HG03439 (cell line): ENCODE measurements at regions not wholly inside any gene's neighbourhood (a gene's known extent, or its start where the extent isn't known, plus 50 kb on each side); places are given as distances from the start of the nearest gene placed in this dataset.

ENCODE experiments used
- ATAC-seq: cut with Tn5 transposase; IDR thresholded peaks from one replicate; pipeline ENCODE4 v1.9.1; 2021; ENCODE audit warnings: mild to moderate bottlenecking, moderate library complexity; ENCODE audit not compliant: unreplicated experiment

DNA sequence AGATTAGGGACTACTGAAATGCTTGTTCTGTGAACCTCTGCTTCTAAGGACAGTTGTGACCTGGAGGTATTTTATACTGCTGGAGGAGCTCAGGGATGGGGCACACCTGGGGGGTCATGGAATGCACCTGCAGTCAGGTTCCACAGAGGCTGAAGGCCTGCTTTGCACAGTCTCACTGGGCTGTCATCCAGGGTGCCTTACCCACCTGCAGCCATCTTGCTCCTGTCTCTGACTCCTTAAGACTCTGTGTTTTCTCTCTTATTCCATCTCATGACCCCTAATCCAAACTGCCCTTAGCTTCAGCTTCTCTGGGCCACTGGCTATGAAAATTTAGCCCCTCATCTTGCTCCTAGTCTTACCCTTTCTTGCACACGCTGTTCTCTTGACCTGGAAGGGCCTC, 127.0 kb upstream of the SNX19 start:
- no peak for ATAC-seq

DNA sequence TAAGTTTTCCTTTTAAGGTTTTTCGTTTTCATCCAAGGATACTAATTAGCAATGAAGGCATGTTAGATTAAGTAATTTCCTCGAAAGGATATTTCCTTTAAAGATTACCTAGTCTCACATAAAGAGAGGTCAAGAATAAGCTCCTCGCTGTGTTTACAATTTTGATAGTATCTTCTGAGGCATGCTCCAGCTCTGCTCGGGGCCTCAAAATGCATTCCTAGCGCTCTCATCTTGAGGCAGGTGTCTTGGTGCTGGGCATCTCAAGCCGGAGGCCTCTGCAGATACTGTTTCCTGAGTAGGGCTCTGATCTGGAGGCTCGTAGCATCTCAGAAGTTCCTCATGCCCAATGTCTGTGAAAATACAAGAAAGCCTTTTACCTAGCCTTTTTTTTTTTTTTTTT, 128.6 kb upstream of the SNX19 start:
- no peak for ATAC-seq

- no peak for ATAC-seq
Observed at GRCh38 chr11:131052367-131052766, 136.1 kb upstream of the SNX19 start.

- ATAC-seq = no peak
Observed at GRCh38 chr11:131056036-131056435, 139.8 kb upstream of the SNX19 start.

DNA sequence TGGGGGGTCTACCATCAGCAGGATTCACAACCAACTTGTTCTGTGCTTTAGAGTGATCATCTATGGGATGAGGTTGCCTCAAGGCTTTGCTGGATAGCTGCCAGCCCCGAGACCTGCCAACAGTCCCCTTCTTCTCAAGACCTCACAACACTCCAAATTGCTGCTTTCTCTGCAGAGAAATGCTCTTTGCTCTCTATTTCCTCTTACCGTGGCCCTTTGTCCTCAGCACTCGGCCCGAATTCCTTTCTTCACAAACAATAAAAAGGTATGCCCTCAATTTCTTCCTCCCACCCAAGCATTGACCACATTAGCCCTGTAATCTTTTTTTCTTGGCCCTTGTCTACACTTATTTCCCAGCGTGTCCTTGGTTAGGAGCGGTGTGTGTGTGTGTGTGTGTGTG, 147.4 kb upstream of the SNX19 start:
- no peak for ATAC-seq

- no peak for ATAC-seq
Observed at GRCh38 chr11:131064373-131064991, 148.2 kb upstream of the SNX19 start.

- no peak for ATAC-seq
Observed at GRCh38 chr11:131065435-131066413, 149.4 kb upstream of the SNX19 start.

DNA sequence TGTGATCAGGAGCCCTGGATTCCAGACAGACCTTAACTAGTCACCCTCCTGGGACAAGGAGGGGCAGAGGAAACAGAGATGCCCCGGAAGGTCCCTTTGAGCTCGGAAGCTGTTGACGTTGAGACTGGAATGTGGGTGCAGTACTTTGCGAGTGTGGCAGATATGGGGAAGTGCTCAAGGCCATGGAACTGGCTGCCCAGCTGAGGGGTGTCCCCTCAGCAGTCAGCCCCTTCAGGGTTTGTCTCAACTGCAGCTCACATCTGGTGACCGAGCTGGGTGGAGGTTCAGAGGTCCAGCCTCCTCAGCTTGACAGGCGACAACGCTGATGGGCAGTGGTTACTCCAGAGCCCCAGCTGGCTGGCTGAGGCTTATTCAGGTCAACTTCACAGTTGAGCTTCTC, 150.3 kb upstream of the SNX19 start:
- ATAC-seq = no peak

DNA sequence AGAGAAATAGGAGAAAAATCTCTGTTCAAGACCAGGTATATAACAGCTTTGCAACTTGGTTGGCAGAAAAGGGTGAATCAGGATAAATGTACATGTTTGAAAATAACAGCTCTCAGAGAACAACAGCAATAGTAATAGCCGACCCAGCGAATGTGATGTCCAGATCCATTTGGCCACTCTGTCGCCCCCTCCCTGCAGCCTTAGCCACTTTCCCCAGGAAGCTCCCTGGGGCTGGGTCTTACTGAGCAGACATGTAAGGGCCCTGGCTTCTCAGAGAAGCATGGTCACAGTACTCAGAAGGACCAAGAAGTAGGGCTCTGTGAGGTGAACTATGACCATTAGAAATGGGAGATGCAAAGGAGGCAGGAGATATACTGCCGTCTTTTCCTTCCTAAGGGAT, 154.1 kb upstream of the SNX19 start:
- no peak for ATAC-seq

GRCh38 chr11:131073167-131073566, 156.9 kb upstream of the SNX19 start:
- ATAC-seq = no peak

DNA sequence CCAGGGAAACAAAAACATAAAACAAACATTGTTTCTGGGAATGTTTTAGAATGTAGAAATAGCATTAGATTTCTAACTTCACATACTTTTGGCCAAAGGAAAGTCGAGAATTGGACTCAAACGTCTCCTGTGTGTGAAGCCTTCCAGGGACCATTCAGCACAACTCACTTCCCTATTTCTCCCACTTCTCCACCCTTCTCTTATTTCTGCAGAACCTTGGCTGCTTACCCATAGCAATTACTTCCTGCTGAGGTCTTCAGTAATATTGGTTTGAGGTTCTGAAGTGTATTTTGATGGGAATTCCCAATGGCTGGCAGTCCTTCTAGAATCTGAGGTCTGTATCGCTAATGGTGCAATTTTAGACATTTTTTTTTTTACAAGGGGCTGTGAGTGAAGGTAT, 158.3 kb upstream of the SNX19 start:
- no peak for ATAC-seq

GRCh38 chr11:131077340-131077739, 161.1 kb upstream of the SNX19 start:
- no peak for ATAC-seq

- no peak for ATAC-seq
Observed at GRCh38 chr11:131079036-131079435, 162.8 kb upstream of the SNX19 start.

GRCh38 chr11:131089727-131090245, 173.5 kb upstream of the SNX19 start:
- no peak for ATAC-seq

DNA sequence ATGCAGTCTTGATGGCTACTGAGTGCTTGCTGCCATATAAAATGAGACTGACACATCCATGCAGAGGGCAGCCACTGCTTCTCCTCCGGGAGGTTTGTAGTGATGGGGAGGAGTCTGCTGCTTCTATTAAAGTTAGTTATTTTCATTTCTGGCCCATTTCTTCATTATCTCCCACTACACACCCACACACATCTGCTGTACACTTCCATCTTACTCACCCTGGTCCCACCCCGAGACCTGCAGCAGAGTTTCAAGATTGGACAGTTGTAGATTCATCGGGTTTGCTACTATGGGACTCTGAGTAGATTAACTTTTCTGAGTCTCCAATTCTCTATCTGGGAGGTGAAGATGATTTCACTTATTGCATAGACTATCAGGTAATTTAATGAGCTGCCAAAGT, 176.2 kb upstream of the SNX19 start:
- ATAC-seq = no peak

DNA sequence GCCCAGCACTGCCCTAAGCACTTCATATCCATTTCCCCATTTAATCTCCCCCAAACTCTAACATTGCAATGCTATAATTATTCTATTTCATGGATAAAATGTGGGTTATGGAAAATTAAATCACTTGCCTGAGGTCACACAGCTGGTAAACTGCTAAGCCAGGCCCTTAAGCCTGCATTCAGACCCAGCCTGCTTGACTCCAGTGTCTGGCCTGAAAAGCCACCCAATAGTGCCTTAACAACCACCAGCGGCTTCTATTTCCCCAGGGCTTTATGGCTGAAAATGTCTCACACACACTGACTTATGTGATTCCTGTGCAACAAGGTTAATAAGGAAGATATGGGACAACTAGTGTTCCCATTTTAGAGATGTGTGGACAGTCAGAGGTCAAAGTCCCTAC, 178.5 kb upstream of the SNX19 start:
- ATAC-seq = no peak

- no peak for ATAC-seq
Observed at GRCh38 chr11:131095511-131096185, 179.4 kb upstream of the SNX19 start.

GRCh38 chr11:131099013-131099412, 182.7 kb upstream of the SNX19 start:
- ATAC-seq = no peak

DNA sequence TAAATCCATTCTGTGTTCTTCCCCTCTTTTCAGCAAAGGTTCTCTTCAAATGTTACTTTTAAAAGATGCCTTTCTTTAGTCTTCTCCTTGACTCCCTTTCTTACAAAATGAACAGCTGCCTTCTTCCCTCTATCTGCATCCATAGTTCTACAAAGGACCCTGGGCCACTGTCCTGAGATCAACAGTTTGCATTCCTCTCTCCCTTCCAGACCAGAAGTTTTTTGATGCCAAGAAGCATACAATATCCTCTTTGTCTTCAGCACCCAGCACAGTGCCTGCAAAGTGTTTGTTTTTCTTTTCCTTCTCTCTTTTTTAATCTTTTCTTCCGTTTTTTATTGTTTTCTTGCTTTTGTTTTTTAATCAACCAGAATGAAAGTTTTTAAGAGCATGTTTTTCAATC, 183.5 kb upstream of the SNX19 start:
- no peak for ATAC-seq

- no peak for ATAC-seq
Observed at GRCh38 chr11:131108760-131109159, 192.5 kb upstream of the SNX19 start.

GRCh38 chr11:131109257-131109656, 193.0 kb upstream of the SNX19 start:
- ATAC-seq = no peak

DNA sequence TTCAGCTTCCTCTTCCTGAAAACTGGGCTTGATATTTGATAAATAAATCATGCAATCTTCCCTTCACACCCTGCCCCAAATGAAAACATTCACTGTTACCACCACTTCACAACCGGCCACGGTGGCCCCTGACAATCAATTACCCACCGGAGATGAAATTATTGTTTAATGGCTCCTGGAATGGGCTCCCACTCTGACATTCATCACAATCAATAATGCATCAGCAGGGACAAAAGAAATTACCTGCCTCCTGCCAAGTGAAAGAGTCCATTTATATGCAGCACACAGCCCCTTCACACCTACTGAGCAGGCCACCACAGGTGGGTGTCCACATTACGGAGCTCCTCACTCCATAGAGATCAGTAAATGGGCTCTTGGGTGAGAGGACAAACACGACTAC, 193.5 kb upstream of the SNX19 start:
- no peak for ATAC-seq
